Nephron progenitor cell (in vitro differentiated cells): ENCODE measurements at regions not wholly inside any gene's neighbourhood (a gene's known extent, or its start where the extent isn't known, plus 50 kb on each side); places are given as distances from the start of the nearest gene placed in this dataset.

ENCODE experiments used
- DNase-seq: peaks from one replicate; pipeline ENCODE4 v3.0.0; 2021
- H3K27ac Mint-ChIP-seq: 2 replicates; pipeline ENCODE4 v1.8.0; 2021; ENCODE audit warnings: mild to moderate bottlenecking, moderate library complexity, mixed read lengths
- H3K27me3 Mint-ChIP-seq: 2 replicates; pipeline ENCODE4 v1.8.0; 2021; ENCODE audit warnings: mild to moderate bottlenecking, low read depth, mixed read lengths; ENCODE audit not compliant: poor library complexity
- H3K36me3 Mint-ChIP-seq: 2 replicates; pipeline ENCODE4 v1.8.0; 2021; ENCODE audit warnings: low read depth, mixed read lengths
- H3K4me1 Mint-ChIP-seq: 2 replicates; pipeline ENCODE4 v1.8.0; 2021; ENCODE audit warnings: mixed read lengths
- H3K4me3 Mint-ChIP-seq: 2 replicates; pipeline ENCODE4 v1.8.0; 2021; ENCODE audit warnings: mild to moderate bottlenecking, moderate library complexity, mixed read lengths
- H3K9me3 Mint-ChIP-seq: 2 replicates; pipeline ENCODE4 v1.8.0; 2021; ENCODE audit warnings: mild to moderate bottlenecking, moderate library complexity, mixed read lengths
- TF ChIP-seq, protein P1 (sequence below): fragments of 200-600 bp; sonication (generic); IDR thresholded peaks from 2 replicates; pipeline ENCODE4 v1.5.0; 2021; ENCODE audit warnings: antibody characterized with exemption

DNA sequence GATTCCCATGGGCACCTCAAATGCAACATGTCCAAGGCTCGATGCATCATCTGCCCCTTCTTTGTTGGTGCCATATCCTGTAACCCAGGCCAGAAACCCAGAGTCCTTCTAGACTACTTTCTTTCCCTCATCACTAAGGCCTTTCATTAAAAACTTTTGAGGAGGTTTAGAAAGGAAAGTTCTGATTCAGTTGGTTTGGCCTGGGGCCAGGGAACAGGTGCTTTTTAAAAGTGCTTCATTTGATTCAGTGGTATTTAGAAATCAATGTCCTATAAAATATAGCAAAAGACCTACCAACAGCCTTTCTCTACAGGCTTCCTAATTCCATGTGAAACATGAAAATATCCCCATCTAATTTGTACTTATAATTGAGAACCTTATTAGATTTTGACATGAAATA, 341.9 kb upstream of the RORA start:
- Mint-ChIP-seq H3K4me1 (no peaks in the 10 kb centered on the region), H3K9me3 (no peaks in the 10 kb centered on the region), H3K36me3 (no peaks in the 10 kb centered on the region), H3K27ac (no peak overlapping the region), H3K27me3 (no peaks in the 10 kb centered on the region), H3K4me3 (no peak overlapping the region)
- TF ChIP-seq, protein P1, sequence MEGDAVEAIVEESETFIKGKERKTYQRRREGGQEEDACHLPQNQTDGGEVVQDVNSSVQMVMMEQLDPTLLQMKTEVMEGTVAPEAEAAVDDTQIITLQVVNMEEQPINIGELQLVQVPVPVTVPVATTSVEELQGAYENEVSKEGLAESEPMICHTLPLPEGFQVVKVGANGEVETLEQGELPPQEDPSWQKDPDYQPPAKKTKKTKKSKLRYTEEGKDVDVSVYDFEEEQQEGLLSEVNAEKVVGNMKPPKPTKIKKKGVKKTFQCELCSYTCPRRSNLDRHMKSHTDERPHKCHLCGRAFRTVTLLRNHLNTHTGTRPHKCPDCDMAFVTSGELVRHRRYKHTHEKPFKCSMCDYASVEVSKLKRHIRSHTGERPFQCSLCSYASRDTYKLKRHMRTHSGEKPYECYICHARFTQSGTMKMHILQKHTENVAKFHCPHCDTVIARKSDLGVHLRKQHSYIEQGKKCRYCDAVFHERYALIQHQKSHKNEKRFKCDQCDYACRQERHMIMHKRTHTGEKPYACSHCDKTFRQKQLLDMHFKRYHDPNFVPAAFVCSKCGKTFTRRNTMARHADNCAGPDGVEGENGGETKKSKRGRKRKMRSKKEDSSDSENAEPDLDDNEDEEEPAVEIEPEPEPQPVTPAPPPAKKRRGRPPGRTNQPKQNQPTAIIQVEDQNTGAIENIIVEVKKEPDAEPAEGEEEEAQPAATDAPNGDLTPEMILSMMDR = no peak
- DNase-seq = no peak

DNA sequence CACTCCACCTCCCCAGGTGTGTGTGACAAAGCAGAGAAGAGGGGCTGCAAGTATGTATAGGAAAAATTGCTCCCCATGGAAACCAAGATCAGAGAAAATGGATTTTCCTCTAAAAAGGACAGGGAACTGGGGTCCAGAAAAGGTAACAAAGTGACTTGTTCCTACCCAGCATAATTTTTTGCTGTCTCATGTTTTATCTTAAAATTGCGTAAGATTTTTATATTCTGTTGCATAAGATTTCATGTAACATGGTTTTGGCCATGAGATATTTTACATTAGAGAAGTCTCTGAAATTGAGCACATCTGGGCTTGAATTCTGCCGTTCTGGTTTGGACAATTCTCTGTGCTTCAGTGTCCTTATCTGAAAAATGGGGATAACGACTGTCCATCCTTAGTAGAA, 335.7 kb upstream of the RORA start:
- TF ChIP-seq, protein P1 = no peak
- Mint-ChIP-seq H3K36me3 (no peaks in the 10 kb centered on the region), H3K27ac (no peak overlapping the region), H3K4me1 (no peaks in the 10 kb centered on the region), H3K4me3 (no peak overlapping the region), H3K27me3 (peaks cover 15% of the 10 kb centered on the region), H3K9me3 (no peaks in the 10 kb centered on the region)
- no peak for DNase-seq

- Mint-ChIP-seq H3K27me3 (peaks cover 11% of the 10 kb centered on the region), H3K4me1 (peaks cover 6% of the 10 kb centered on the region), H3K27ac (no peak overlapping the region), H3K36me3 (no peaks in the 10 kb centered on the region), H3K9me3 (no peaks in the 10 kb centered on the region), H3K4me3 (no peak overlapping the region)
- TF ChIP-seq, protein P1 = no peak
- no peak for DNase-seq
Observed at GRCh38 chr15:61558172-61559136, 329.4 kb upstream of the RORA start.

- no peaks in the 10 kb centered on the region for H3K36me3 Mint-ChIP-seq
- no peak for DNase-seq
- no peak overlapping the region for H3K4me3 Mint-ChIP-seq
- no peaks in the 10 kb centered on the region for H3K9me3 Mint-ChIP-seq
- TF ChIP-seq, protein P1 = no peak
- peaks cover 20% of the 10 kb centered on the region for H3K4me1 Mint-ChIP-seq
- no peak overlapping the region for H3K27ac Mint-ChIP-seq
- H3K27me3 Mint-ChIP-seq = peaks cover 3% of the 10 kb centered on the region
Observed at GRCh38 chr15:61556037-61556648, 327.0 kb upstream of the RORA start.

- TF ChIP-seq, protein P1 = no peak
- DNase-seq = no peak
- H3K9me3 Mint-ChIP-seq = no peaks in the 10 kb centered on the region
- peaks cover 14% of the 10 kb centered on the region for H3K4me1 Mint-ChIP-seq
- H3K27ac Mint-ChIP-seq = no peak overlapping the region
- H3K36me3 Mint-ChIP-seq = no peaks in the 10 kb centered on the region
- H3K4me3 Mint-ChIP-seq = no peak overlapping the region
- peaks cover 17% of the 10 kb centered on the region for H3K27me3 Mint-ChIP-seq
Observed at GRCh38 chr15:61549727-61550126, 320.6 kb upstream of the RORA start.
